ENCODE measurements at regions not wholly inside any gene's neighbourhood (a gene's known extent, or its start where the extent isn't known, plus 50 kb on each side); places are given as distances from the start of the nearest gene placed in this dataset.
A peak's percentile ranks its signal among the peaks of the same experiment; 100 is the strongest.

DNA sequence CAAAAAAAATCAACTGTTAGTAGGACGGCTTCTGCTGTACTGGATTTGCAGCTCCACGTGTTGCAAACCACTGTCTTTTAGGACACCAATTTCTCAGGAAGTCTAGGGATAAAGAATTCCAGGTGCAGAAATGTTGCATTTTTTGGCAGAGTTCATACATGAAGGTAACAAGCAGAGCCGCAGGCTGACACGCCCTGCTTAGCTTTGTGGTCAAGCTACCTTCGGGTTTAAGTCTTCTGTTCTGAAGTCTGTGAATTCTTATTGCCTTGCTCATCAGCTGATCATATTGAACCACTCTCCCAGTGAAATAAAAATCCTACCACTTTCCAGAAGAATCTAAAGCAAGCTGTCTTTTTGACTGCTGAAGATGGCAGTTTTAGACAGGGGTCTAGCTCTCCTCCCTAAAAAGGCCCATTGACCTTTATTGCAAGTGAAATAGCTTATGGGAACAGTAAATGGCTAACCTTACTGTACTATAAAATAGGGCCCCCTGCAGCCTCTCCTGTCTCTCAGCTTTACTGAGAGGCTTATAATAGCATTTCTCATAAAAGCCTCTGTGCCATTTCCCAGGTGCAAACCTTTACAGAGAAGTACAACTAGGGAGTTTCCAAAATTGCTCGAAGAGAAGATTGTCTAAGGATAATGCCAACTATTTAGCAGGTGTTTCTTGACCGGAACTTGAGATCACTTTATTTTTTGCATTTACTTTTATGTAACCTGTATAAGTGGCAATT lies 262.2 kb upstream of the IL12A start:
- Histone ChIP-seq H3K27me3 (ENCODE audit: control insufficient read depth in 3 of 3, insufficient read depth in 3 of 3, low read length in 2 of 3) (no peaks in the 10 kb centered on the region), H3K36me3 (ENCODE audit: control insufficient read depth in 4 of 4, insufficient read depth in 4 of 4, low read length in 4 of 4) (no peaks in the 10 kb centered on the region), H3K4me1 (ENCODE audit: control insufficient read depth in 5 of 5, insufficient read depth in 5 of 5, low read length in 5 of 5) (no peaks in the 10 kb centered on the region), H3K4me3 (no peak overlapping the region), H3K9ac (ENCODE audit: insufficient read depth in 1 of 2, low read length in 2 of 2) (no peak overlapping the region), H3K27ac (ENCODE audit: low read depth in 1 of 2, low read length in 1 of 2) (no peak overlapping the region), H3K9me3 (ENCODE audit: control insufficient read depth in 4 of 4, insufficient read depth in 3 of 4, low read length in 3 of 4) (no peaks in the 10 kb centered on the region)
- DNase-seq (no peak), ATAC-seq (ENCODE audit: insufficient read depth, low FRiP score) (no peak)
- TF ChIP-seq, protein P1, sequence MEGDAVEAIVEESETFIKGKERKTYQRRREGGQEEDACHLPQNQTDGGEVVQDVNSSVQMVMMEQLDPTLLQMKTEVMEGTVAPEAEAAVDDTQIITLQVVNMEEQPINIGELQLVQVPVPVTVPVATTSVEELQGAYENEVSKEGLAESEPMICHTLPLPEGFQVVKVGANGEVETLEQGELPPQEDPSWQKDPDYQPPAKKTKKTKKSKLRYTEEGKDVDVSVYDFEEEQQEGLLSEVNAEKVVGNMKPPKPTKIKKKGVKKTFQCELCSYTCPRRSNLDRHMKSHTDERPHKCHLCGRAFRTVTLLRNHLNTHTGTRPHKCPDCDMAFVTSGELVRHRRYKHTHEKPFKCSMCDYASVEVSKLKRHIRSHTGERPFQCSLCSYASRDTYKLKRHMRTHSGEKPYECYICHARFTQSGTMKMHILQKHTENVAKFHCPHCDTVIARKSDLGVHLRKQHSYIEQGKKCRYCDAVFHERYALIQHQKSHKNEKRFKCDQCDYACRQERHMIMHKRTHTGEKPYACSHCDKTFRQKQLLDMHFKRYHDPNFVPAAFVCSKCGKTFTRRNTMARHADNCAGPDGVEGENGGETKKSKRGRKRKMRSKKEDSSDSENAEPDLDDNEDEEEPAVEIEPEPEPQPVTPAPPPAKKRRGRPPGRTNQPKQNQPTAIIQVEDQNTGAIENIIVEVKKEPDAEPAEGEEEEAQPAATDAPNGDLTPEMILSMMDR (IDR thresholded peaks at IDR 0.05; ENCODE audit: control extremely low read depth, extremely low read depth): no peak
- WGBS, 2 donors: 73 to 84% methylated on average over 7 of the region's 7 CpGs

DNA sequence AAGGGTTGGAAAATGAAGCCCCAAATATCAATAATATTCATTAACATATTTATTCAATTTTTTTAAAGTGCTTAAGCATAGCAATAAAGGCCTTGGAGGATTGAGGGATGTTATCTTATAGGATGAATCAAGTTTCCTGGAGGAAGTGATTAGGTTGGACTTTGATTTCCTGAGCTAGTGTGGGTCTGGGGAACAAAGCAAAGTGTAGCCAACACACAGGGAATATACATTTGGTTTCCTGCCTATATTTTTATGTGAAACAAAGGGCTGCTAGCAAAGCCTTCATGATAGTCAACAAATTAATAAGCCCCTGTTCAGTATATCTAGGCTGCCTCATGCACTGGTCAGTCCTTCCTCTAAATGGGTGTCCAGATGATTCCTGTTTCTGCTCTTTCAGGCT lies 261.1 kb upstream of the IL12A start:
- TF ChIP-seq, protein P1 (IDR thresholded peaks at IDR 0.05; ENCODE audit: control extremely low read depth, extremely low read depth): no peak
- H3K27ac ChIP-seq (ENCODE audit: low read depth in 1 of 2, low read length in 1 of 2): no peak overlapping the region
- peaks cover 0 to 4% (median 0%) of the 10 kb centered on the region in 5 donors for H3K4me1 ChIP-seq (ENCODE audit: control insufficient read depth in 5 of 5, insufficient read depth in 5 of 5, low read length in 5 of 5)
- DNase-seq (peak in 1 of 3 donors; percentile 8), ATAC-seq (ENCODE audit: insufficient read depth, low FRiP score) (no peak)
- H3K9ac ChIP-seq (ENCODE audit: insufficient read depth in 1 of 2, low read length in 2 of 2): no peak overlapping the region
- H3K9me3 ChIP-seq (ENCODE audit: control insufficient read depth in 4 of 4, insufficient read depth in 3 of 4, low read length in 3 of 4): no peaks in the 10 kb centered on the region
- H3K4me3 ChIP-seq: no peak overlapping the region
- H3K27me3 ChIP-seq (ENCODE audit: control insufficient read depth in 3 of 3, insufficient read depth in 3 of 3, low read length in 2 of 3): peaks cover 0 to 2% (median 0%) of the 10 kb centered on the region in 3 donors
- no peaks in the 10 kb centered on the region for H3K36me3 ChIP-seq (ENCODE audit: control insufficient read depth in 4 of 4, insufficient read depth in 4 of 4, low read length in 4 of 4)

DNA sequence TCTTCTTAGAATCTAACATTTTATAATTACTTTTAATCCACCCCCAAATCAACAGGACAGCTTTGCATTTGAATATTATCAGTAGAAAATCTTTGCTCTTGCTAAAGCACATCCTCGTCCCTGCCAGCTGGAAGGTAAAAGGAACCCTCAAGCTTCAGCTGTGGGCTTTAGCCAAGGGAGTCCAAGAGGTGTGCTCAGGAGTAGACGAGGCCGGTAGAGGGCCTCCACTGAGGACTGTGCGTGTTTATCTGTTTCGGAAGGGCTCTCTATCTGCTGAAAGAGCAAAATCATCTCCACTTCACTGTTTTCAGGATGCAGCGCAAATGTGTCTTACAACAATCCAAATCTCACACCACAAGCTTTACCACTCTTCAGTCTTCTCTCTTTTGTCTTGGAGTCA lies 257.4 kb upstream of the IL12A start:
- ATAC-seq (ENCODE audit: insufficient read depth, low FRiP score): no peak
- Histone ChIP-seq H3K27me3 (ENCODE audit: control insufficient read depth in 3 of 3, insufficient read depth in 3 of 3, low read length in 2 of 3) (peaks cover 0 to 2% (median 0%) of the 10 kb centered on the region in 3 donors), H3K27ac (ENCODE audit: low read depth in 1 of 2, low read length in 1 of 2) (no peak overlapping the region), H3K4me3 (no peak overlapping the region), H3K9me3 (ENCODE audit: control insufficient read depth in 4 of 4, insufficient read depth in 3 of 4, low read length in 3 of 4) (no peaks in the 10 kb centered on the region), H3K4me1 (ENCODE audit: control insufficient read depth in 5 of 5, insufficient read depth in 5 of 5, low read length in 5 of 5) (peaks cover 0 to 6% (median 2%) of the 10 kb centered on the region in 5 donors), H3K9ac (ENCODE audit: insufficient read depth in 1 of 2, low read length in 2 of 2) (no peak overlapping the region), H3K36me3 (ENCODE audit: control insufficient read depth in 4 of 4, insufficient read depth in 4 of 4, low read length in 4 of 4) (no peaks in the 10 kb centered on the region)
- 83 to 89% methylated on average over 6 of the region's 6 CpGs for WGBS, 2 donors
- DNase-seq: no peak
- TF ChIP-seq, protein P1 (IDR thresholded peaks at IDR 0.05; ENCODE audit: control extremely low read depth, extremely low read depth): no peak
